OCI-LY1 (cell line): ENCODE measurements at regions not wholly inside any gene's neighbourhood (a gene's known extent, or its start where the extent isn't known, plus 50 kb on each side); places are given as distances from the start of the nearest gene placed in this dataset.

ENCODE experiments used
- H2AFZ ChIP-seq: fragments of 200-600 bp; sonication (generic), shearing (Covaris generic); 2 replicates; pipeline ENCODE4 v1.6.0; 2014; ENCODE audit warnings: antibody characterized with exemption, mild to moderate bottlenecking, low read length
- H3F3A ChIP-seq: fragments of 200-600 bp; sonication (generic), shearing (Covaris generic); 2 replicates; pipeline ENCODE4 v1.6.0; 2014; ENCODE audit warnings: mild to moderate bottlenecking, antibody characterized with exemption, low read length, moderate library complexity; ENCODE audit not compliant: insufficient read depth
- H3K27ac ChIP-seq: fragments of 200-600 bp; sonication (generic); 2 replicates; pipeline ENCODE4 v1.5.1; 2014; ENCODE audit warnings: low read length, mixed run types, mild to moderate bottlenecking, low read depth; ENCODE audit not compliant: poor library complexity, severe bottlenecking
- H3K27me3 ChIP-seq: fragments of 200-600 bp; sonication (generic); 2 replicates; pipeline ENCODE4 v1.6.0; 2014; ENCODE audit warnings: antibody characterized with exemption, mild to moderate bottlenecking, low read length, moderate library complexity; ENCODE audit not compliant: insufficient read depth
- H3K36me3 ChIP-seq: fragments of 200-600 bp; sonication (generic); 2 replicates; pipeline ENCODE4 v1.6.1; 2014; ENCODE audit warnings: mild to moderate bottlenecking, antibody characterized with exemption, low read length, moderate library complexity, mixed read lengths; ENCODE audit not compliant: insufficient read depth
- H3K4me1 ChIP-seq: fragments of 200-600 bp; sonication (generic); 2 replicates; pipeline ENCODE4 v1.5.1; 2014; ENCODE audit warnings: mild to moderate bottlenecking, low read length, moderate library complexity; ENCODE audit not compliant: insufficient read depth, severe bottlenecking
- H3K4me2 ChIP-seq: fragments of 200-600 bp; sonication (generic), shearing (Covaris generic); 2 replicates; pipeline ENCODE4 v1.6.1; 2014; ENCODE audit warnings: low read length
- H3K4me3 ChIP-seq: fragments of 200-600 bp; sonication (generic); 2 replicates; pipeline ENCODE4 v1.5.1; 2014; ENCODE audit warnings: low read length, low read depth, mild to moderate bottlenecking, mixed read lengths; ENCODE audit not compliant: poor library complexity, severe bottlenecking
- H3K79me2 ChIP-seq: fragments of 200-600 bp; shearing (Covaris generic); 2 replicates; pipeline ENCODE4 v1.6.1; 2016; ENCODE audit warnings: mixed run types, low read length, mixed read lengths; ENCODE audit not compliant: insufficient read depth
- H3K9ac ChIP-seq: fragments of 200-600 bp; sonication (generic), shearing (Covaris generic); 2 replicates; pipeline ENCODE4 v1.6.1; 2014; ENCODE audit warnings: mild to moderate bottlenecking, low read length, mixed read lengths
- H3K9me2 ChIP-seq: fragments of 200-600 bp; sonication (generic), shearing (Covaris generic); 2 replicates; pipeline ENCODE4 v1.6.1; 2014; ENCODE audit warnings: low read depth, mild to moderate bottlenecking, low read length, mixed read lengths
- H3K9me3 ChIP-seq: fragments of 200-600 bp; shearing (Covaris generic); 2 replicates; pipeline ENCODE4 v1.6.1; 2014; ENCODE audit warnings: low read length, mixed read lengths
- H4K20me1 ChIP-seq: fragments of 200-600 bp; sonication (generic), shearing (Covaris generic); 2 replicates; pipeline ENCODE4 v1.6.0; 2016; ENCODE audit warnings: mild to moderate bottlenecking, low read length; ENCODE audit not compliant: insufficient read depth
- CTCF ChIP-seq: fragments of 200-600 bp; sonication (generic), shearing (Covaris generic); IDR thresholded peaks from 2 replicates; pipeline ENCODE4 v1.5.1; 2017; ENCODE audit warnings: mild to moderate bottlenecking, antibody characterized with exemption, low read length, moderate library complexity, mixed read lengths
- EZH2 ChIP-seq: fragments of 200-600 bp; sonication (generic), shearing (Covaris generic); IDR thresholded peaks from 2 replicates; pipeline ENCODE4 v1.8.0; 2017; ENCODE audit warnings: borderline replicate concordance, mixed run types, mild to moderate bottlenecking, antibody characterized with exemption, low read length, moderate library complexity, mixed read lengths

- no peak overlapping the region for H3K27ac ChIP-seq
- H2AFZ ChIP-seq, result no peak overlapping the region
- H3K4me1 ChIP-seq, result no peaks in the 10 kb centered on the region
- TF ChIP-seq EZH2 (no peak), CTCF (no peak)
- no peak overlapping the region for H3K4me2 ChIP-seq
- no peaks in the 10 kb centered on the region for H3K36me3 ChIP-seq
- H3K27me3 ChIP-seq, result no peaks in the 10 kb centered on the region
- no peaks in the 10 kb centered on the region for H3K79me2 ChIP-seq
- no peaks in the 10 kb centered on the region for H3K9me3 ChIP-seq
- no peaks in the 10 kb centered on the region for H3K9me2 ChIP-seq
- no peak overlapping the region for H3K9ac ChIP-seq
- no peaks in the 10 kb centered on the region for H3F3A ChIP-seq
- H4K20me1 ChIP-seq, result no peaks in the 10 kb centered on the region
- H3K4me3 ChIP-seq, result no peak overlapping the region
Observed at GRCh38 chr11:92316106-92316809, 91.6 kb downstream of the FAT3 start.

DNA sequence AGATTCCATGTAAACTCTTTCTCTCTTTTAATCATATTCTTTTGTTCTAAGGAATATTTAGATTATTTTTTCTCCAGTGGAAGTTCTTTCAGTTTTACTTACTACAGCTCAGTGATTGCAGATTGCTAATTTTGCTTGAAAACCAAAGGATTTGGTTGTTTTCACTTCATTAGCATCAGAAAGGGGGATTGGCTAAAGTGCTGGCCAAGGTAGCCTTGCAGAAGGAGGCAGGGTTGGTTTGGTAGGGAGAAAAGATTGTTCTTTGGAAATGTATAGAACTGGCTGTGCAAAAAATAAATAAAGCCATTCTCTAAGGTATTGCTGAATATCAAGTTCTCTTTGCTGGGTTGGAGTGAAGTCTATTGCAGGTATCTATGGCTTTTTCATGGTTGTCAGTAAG, 92.6 kb downstream of the FAT3 start:
- no peak overlapping the region for H3K9ac ChIP-seq
- no peaks in the 10 kb centered on the region for H4K20me1 ChIP-seq
- H3K9me2 ChIP-seq, result no peaks in the 10 kb centered on the region
- no peak overlapping the region for H2AFZ ChIP-seq
- no peaks in the 10 kb centered on the region for H3K79me2 ChIP-seq
- no peaks in the 10 kb centered on the region for H3K4me1 ChIP-seq
- no peaks in the 10 kb centered on the region for H3K9me3 ChIP-seq
- no peaks in the 10 kb centered on the region for H3K27me3 ChIP-seq
- H3K27ac ChIP-seq, result no peak overlapping the region
- H3K4me2 ChIP-seq, result no peak overlapping the region
- no peaks in the 10 kb centered on the region for H3F3A ChIP-seq
- TF ChIP-seq CTCF, result no peak
- no peak overlapping the region for H3K4me3 ChIP-seq
- H3K36me3 ChIP-seq, result no peaks in the 10 kb centered on the region

DNA sequence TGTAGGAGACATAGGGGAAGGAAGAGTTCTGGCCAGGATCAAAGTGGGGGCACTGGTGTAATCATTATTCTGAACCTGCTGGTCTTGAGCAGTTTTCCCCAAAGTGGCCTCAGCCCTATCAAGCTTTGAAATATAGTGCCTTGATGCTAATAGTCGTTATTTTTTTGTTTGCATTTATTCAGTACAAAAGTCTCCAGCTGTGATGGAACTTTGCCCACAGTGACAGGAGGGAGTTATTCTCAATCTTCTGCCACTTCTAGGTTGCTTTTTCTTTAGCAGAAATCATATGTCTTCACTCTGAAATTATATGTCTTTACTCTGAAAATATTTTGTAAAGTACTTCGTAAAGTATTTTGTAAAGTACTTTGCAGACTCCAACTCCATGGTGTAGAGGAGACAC, 93.1 kb downstream of the FAT3 start:
- H3F3A ChIP-seq, result no peaks in the 10 kb centered on the region
- H3K4me3 ChIP-seq, result no peak overlapping the region
- H3K9me3 ChIP-seq, result no peaks in the 10 kb centered on the region
- no peaks in the 10 kb centered on the region for H3K9me2 ChIP-seq
- H2AFZ ChIP-seq, result no peak overlapping the region
- no peaks in the 10 kb centered on the region for H3K36me3 ChIP-seq
- H4K20me1 ChIP-seq, result no peaks in the 10 kb centered on the region
- TF ChIP-seq CTCF (no peak), EZH2 (no peak)
- no peaks in the 10 kb centered on the region for H3K27me3 ChIP-seq
- H3K4me1 ChIP-seq, result no peaks in the 10 kb centered on the region
- no peak overlapping the region for H3K4me2 ChIP-seq
- no peaks in the 10 kb centered on the region for H3K79me2 ChIP-seq
- H3K9ac ChIP-seq, result no peak overlapping the region
- no peak overlapping the region for H3K27ac ChIP-seq
